GM12878 (cell line): ENCODE measurements at regions not wholly inside any gene's neighbourhood (a gene's known extent, or its start where the extent isn't known, plus 50 kb on each side); places are given as distances from the start of the nearest gene placed in this dataset.

Source experiments
- ATAC-seq: fragments of 200-7000 bp; cut with Tn5 transposase; 3 replicates; pipeline ENCODE4 v1.9.1; 2020; ENCODE audit warnings: mild to moderate bottlenecking, moderate library complexity
- BruUV-seq: library from RNA; stranded (reverse); fragments of 400-500 nt; replicated peaks from 2 replicates; lab custom pipeline; 2021; lab: Mats Ljungman, UMichigan
- CTCF ChIA-PET: fragments of 300-600 bp; sonication (Branson Sonifier 250); formaldehyde crosslinking; extraction: SDS; loops from one replicate; lab custom pipeline; 2021; ENCODE audit warnings: inconsistent platforms; lab: Yijun Ruan, JAX
- POLR2A ChIA-PET: fragments of 350-600 bp; formaldehyde crosslinking; extraction: SDS; loops from one replicate; lab custom pipeline; 2021; ENCODE audit warnings: inconsistent platforms; lab: Charles Lee
- RAD21 ChIA-PET: fragments of 300-600 bp; sonication (Branson Sonifier 250); formaldehyde crosslinking; loops from one replicate; lab custom pipeline; 2023; ENCODE audit warnings: antibody characterized with exemption; ENCODE audit not compliant: unreplicated experiment; lab: Charles Lee
- SMC1A ChIA-PET: fragments of 300-600 bp; sonication (Branson Sonifier 250); formaldehyde crosslinking; loops from one replicate; lab custom pipeline; 2023; ENCODE audit not compliant: unreplicated experiment, uncharacterized antibody; lab: Charles Lee
- DNase-seq: peaks from one replicate; pipeline ENCODE4 v3.0.0-alpha.2; 2011; ENCODE audit warnings: low read depth, low spot score
- FAIRE-seq: peaks from 3 replicates; lab custom pipeline; 2011; peaks lifted over from hg19 to GRCh38; lab: Jason Lieb, UNC
- H2AFZ ChIP-seq: 2 replicates; pipeline ENCODE4 v1.6.0; 2011; ENCODE audit warnings: low read depth, low read length, control low read depth; ENCODE audit not compliant: control insufficient read depth
- H3K27ac ChIP-seq: 2 replicates; pipeline ENCODE4 v1.5.1; 2011; ENCODE audit warnings: control low read depth; ENCODE audit not compliant: control insufficient read depth, insufficient read depth
- H3K27me3 ChIP-seq, 2 experiments: replicated peaks in 1 of 2; 2 replicates each; pipeline versions ENCODE4 v1.6.0 to v1.6.1; 2011; ENCODE audit warnings: low read length in 1 of 2; ENCODE audit not compliant: control insufficient read depth in 2 of 2, insufficient read depth in 2 of 2
- H3K36me3 ChIP-seq, 2 experiments: 2 replicates each; pipeline ENCODE4 v1.5.1; 2011; ENCODE audit warnings: low read length in 1 of 2; ENCODE audit not compliant: control insufficient read depth in 2 of 2, insufficient read depth in 2 of 2
- H3K4me1 ChIP-seq: 2 replicates; pipeline ENCODE4 v1.6.1; 2011; ENCODE audit warnings: mild to moderate bottlenecking, low read length, moderate library complexity, mixed read lengths; ENCODE audit not compliant: control insufficient read depth, insufficient read depth
- H3K4me2 ChIP-seq: 2 replicates; pipeline ENCODE4 v1.6.0; 2011; ENCODE audit warnings: control low read depth; ENCODE audit not compliant: control insufficient read depth, insufficient read depth
- H3K4me3 ChIP-seq: fragments of 200-600 bp; sonication (generic); 2 replicates; pipeline ENCODE4 v1.5.1; 2016
- H3K79me2 ChIP-seq: 2 replicates; pipeline ENCODE4 v1.6.0; 2011; ENCODE audit warnings: low read length; ENCODE audit not compliant: control insufficient read depth, insufficient read depth
- H3K9ac ChIP-seq: 2 replicates; pipeline ENCODE4 v1.8.0; 2011; ENCODE audit warnings: low read length, control low read depth, mixed read lengths; ENCODE audit not compliant: control insufficient read depth, insufficient read depth
- H3K9me3 ChIP-seq: replicated peaks from 3 replicates; pipeline ENCODE4 v1.5.1; 2011; ENCODE audit warnings: mild to moderate bottlenecking, low read length; ENCODE audit not compliant: control insufficient read depth, insufficient read depth
- H4K20me1 ChIP-seq: 2 replicates; pipeline ENCODE4 v1.6.0; 2011; ENCODE audit not compliant: control insufficient read depth, insufficient read depth
- CEBPB ChIP-seq, 2 experiments: fragments of 150-350 bp in 1 of 2; IDR thresholded peaks; 2 replicates each; pipeline ENCODE4 v1.6.1; 2012 to 2014; ENCODE audit warnings: low read depth in 2 of 2, low read length in 2 of 2, borderline replicate concordance in 1 of 2, inconsistent platforms in 1 of 2
- FOS ChIP-seq: IDR thresholded peaks from 3 replicates; pipeline ENCODE4 v1.6.1; 2011; ENCODE audit warnings: borderline replicate concordance; ENCODE audit not compliant: insufficient read length; ENCODE audit errors: extremely low read depth
- GABPA ChIP-seq: IDR thresholded peaks from 2 replicates; pipeline ENCODE4 v1.6.1; 2014; ENCODE audit warnings: antibody characterized with exemption, low read depth, mild to moderate bottlenecking, inconsistent platforms
- IKZF1 ChIP-seq: fragments of 450-650 bp; conservative IDR thresholded peaks from 2 replicates; pipeline ENCODE4 v1.6.1; 2017; ENCODE audit warnings: antibody characterized with exemption, mild to moderate bottlenecking
- PAX5 ChIP-seq: IDR thresholded peaks from 2 replicates; pipeline ENCODE4 v1.6.1; 2011; ENCODE audit warnings: low read depth, low read length, borderline replicate concordance
- RCOR1 ChIP-seq: conservative IDR thresholded peaks from 2 replicates; pipeline ENCODE4 v1.6.1; 2012; ENCODE audit warnings: low read depth, low read length, improper control_type of control experiment
- SRF ChIP-seq, 2 experiments: IDR thresholded peaks; 2 replicates each; pipeline ENCODE4 v1.6.1; 2011; ENCODE audit warnings: low read depth in 2 of 2, low read length in 2 of 2, mild to moderate bottlenecking in 1 of 2, moderate library complexity in 1 of 2
- STAT1 ChIP-seq: fragments of 450-650 bp; conservative IDR thresholded peaks from 2 replicates; pipeline ENCODE4 v1.6.1; 2014; ENCODE audit warnings: antibody characterized with exemption, mild to moderate bottlenecking
- TAF1 ChIP-seq: IDR thresholded peaks from 2 replicates; pipeline ENCODE4 v1.6.1; 2011; ENCODE audit warnings: mild to moderate bottlenecking, low read depth, low read length, borderline replicate concordance
- WGBS: methylation state at CpG from one replicate; pipeline ENCODE4 v1.1.6; 2016; ENCODE audit warnings: low lambda C conversion rate; ENCODE audit not compliant: insufficient replicate concordance, insufficient coverage; ENCODE audit errors: missing lambda C conversion rate; 5-methylcytosine and 5-hydroxymethylcytosine counted together
- in situ Hi-C: fragments of 300-500 bp; cut with MboI; formaldehyde crosslinking; loops from 9 replicates; pipeline ENCODE4 v1.14.3; 2018; ENCODE audit warnings: mixed read lengths
- intact Hi-C: fragments of 100-400 bp; cut with micrococcal nuclease; formaldehyde crosslinking; loops from one replicate; pipeline ENCODE4 v1.14.2; 2022; ENCODE audit not compliant: unreplicated experiment
- TF ChIP-seq, protein P1 (sequence below), 3 experiments: IDR thresholded peaks in 2 of 3; conservative IDR thresholded peaks in 1 of 3; 2 replicates each; pipeline ENCODE4 v1.5.1; 2011; ENCODE audit warnings: low read depth in 3 of 3, low read length in 3 of 3, mild to moderate bottlenecking in 3 of 3, control low read depth in 2 of 3, moderate library complexity in 2 of 3, inconsistent platforms in 1 of 3, mixed read lengths in 1 of 3; ENCODE audit not compliant: control insufficient read depth in 2 of 3, insufficient read depth in 1 of 3; ENCODE audit errors: extremely low read depth in 1 of 3

GRCh38 chr3:54036543-54036942, 85.8 kb upstream of the CACNA2D3 start:
- H3K4me3 ChIP-seq: no peak overlapping the region
- intact Hi-C loops: no loop called here
- SMC1A ChIA-PET: no interaction called here
- no peak for TF ChIP-seq RCOR1
- TF ChIP-seq TAF1: no peak
- TF ChIP-seq SRF (IDR thresholded peaks at IDR 0.05; ENCODE audit: low read depth in 2 of 2, low read length in 2 of 2): no peak
- no peak for TF ChIP-seq STAT1
- TF ChIP-seq, protein P1, sequence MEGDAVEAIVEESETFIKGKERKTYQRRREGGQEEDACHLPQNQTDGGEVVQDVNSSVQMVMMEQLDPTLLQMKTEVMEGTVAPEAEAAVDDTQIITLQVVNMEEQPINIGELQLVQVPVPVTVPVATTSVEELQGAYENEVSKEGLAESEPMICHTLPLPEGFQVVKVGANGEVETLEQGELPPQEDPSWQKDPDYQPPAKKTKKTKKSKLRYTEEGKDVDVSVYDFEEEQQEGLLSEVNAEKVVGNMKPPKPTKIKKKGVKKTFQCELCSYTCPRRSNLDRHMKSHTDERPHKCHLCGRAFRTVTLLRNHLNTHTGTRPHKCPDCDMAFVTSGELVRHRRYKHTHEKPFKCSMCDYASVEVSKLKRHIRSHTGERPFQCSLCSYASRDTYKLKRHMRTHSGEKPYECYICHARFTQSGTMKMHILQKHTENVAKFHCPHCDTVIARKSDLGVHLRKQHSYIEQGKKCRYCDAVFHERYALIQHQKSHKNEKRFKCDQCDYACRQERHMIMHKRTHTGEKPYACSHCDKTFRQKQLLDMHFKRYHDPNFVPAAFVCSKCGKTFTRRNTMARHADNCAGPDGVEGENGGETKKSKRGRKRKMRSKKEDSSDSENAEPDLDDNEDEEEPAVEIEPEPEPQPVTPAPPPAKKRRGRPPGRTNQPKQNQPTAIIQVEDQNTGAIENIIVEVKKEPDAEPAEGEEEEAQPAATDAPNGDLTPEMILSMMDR (IDR thresholded peaks at IDR 0.05 in 2 of 3, conservative IDR thresholded peaks at IDR 0.05 in 1 of 3; ENCODE audit: control insufficient read depth in 2 of 3, extremely low read depth in 1 of 3, insufficient read depth in 1 of 3, low read depth in 3 of 3, low read length in 3 of 3): no peak
- no peak for TF ChIP-seq FOS
- TF ChIP-seq PAX5: no peak
- no peak for TF ChIP-seq IKZF1
- no peak for TF ChIP-seq CEBPB (IDR thresholded peaks at IDR 0.05; ENCODE audit: borderline replicate concordance in 1 of 2, low read depth in 2 of 2, low read length in 2 of 2)
- no peak for TF ChIP-seq GABPA
- no peak for DNase-seq
- H3K36me3 ChIP-seq: no peaks in the 10 kb centered on the region
- WGBS: 46% methylated on average over 2 of the region's 2 CpGs
- H2AFZ ChIP-seq: no peak overlapping the region
- no peak overlapping the region for H3K27ac ChIP-seq
- ATAC-seq: no peak
- POLR2A ChIA-PET: no interaction called here
- RAD21 ChIA-PET: no interaction called here
- H3K9ac ChIP-seq: no peak overlapping the region
- H3K4me1 ChIP-seq: no peaks in the 10 kb centered on the region
- BruUV-seq: no TSS peak
- no peaks in the 10 kb centered on the region for H3K9me3 ChIP-seq
- CTCF ChIA-PET: interaction anchor here (1.1 kb wide), 1 partner anchor 9 kb away, joined by 4 read pairs; no protein-coding TSS in a partner anchor
- H3K4me2 ChIP-seq: no peak overlapping the region
- no peaks in the 10 kb centered on the region for H3K27me3 ChIP-seq
- FAIRE-seq: no peak
- H4K20me1 ChIP-seq: no peaks in the 10 kb centered on the region
- H3K79me2 ChIP-seq: no peaks in the 10 kb centered on the region
- in situ Hi-C loops: no loop called here
